A549 (cell line): ENCODE measurements at regions not wholly inside any gene's neighbourhood (a gene's known extent, or its start where the extent isn't known, plus 50 kb on each side); places are given as distances from the start of the nearest gene placed in this dataset.

Source experiments
- ATAC-seq, 2 experiments: fragments of 200-7000 bp in 1 of 2; fragments of >200 bp in 1 of 2; cut with Nextera tagmentation in 1 of 2; cut with Tn5 transposase in 1 of 2; 3 replicates each; pipeline versions ENCODE4 v1.8.0 to v1.9.1; 2018 to 2020; ENCODE audit warnings: mild to moderate bottlenecking in 1 of 2, moderate library complexity in 1 of 2
- CTCF ChIA-PET: fragments of 300-600 bp; sonication (Branson Sonifier 250); formaldehyde crosslinking; extraction: SDS; loops from one replicate; lab custom pipeline; 2021; ENCODE audit warnings: antibody characterized with exemption, inconsistent platforms; lab: Yijun Ruan, JAX
- POLR2A ChIA-PET: fragments of 350-600 bp; formaldehyde crosslinking; extraction: SDS; loops from one replicate; lab custom pipeline; 2021; ENCODE audit warnings: antibody characterized with exemption, inconsistent platforms; lab: Yijun Ruan, JAX
- DNase-seq, 2 experiments: peaks; one replicate each; pipeline versions ENCODE4 v3.0.0 to v3.0.0-alpha.2; 2011 to 2016; ENCODE audit warnings: low read depth in 1 of 2, low spot score in 1 of 2
- FAIRE-seq: peaks from 2 replicates; lab custom pipeline; 2011; peaks lifted over from hg19 to GRCh38; lab: Jason Lieb, UNC
- H3K27ac ChIP-seq, 2 experiments: fragments of >200 bp; sonication (Bioruptor Twin); formaldehyde crosslinking; 3 replicates each; pipeline ENCODE4 v1.5.1; 2016 to 2017
- H3K4me1 ChIP-seq: fragments of >200 bp; sonication (Bioruptor Twin); formaldehyde crosslinking; 3 replicates; pipeline ENCODE4 v1.6.1; 2016
- H3K4me2 ChIP-seq: fragments of >200 bp; sonication (Bioruptor Twin); formaldehyde crosslinking; 3 replicates; pipeline ENCODE4 v1.6.1; 2016
- H3K4me3 ChIP-seq: fragments of >200 bp; sonication (Bioruptor Twin); formaldehyde crosslinking; 3 replicates; pipeline ENCODE4 v1.5.1; 2016
- H3K9me3 ChIP-seq: fragments of >200 bp; sonication (Bioruptor Twin); formaldehyde crosslinking; 3 replicates; pipeline ENCODE4 v1.6.1; 2016
- ATOH8 ChIP-seq: fragments of 250-450 bp; sonication (Bioruptor Pico); IDR thresholded peaks from 2 replicates; pipeline ENCODE4 v1.5.0; 2020; ENCODE audit warnings: low read depth, mild to moderate bottlenecking, moderate library complexity
- BHLHE40 ChIP-seq: IDR thresholded peaks from 2 replicates; pipeline ENCODE4 v1.6.1; 2012; ENCODE audit warnings: low read depth, low read length, inconsistent platforms
- CBX2 ChIP-seq: fragments of 200-600 bp; sonication (generic); IDR thresholded peaks from 2 replicates; pipeline ENCODE4 v1.6.1; 2016; ENCODE audit warnings: low read depth, mild to moderate bottlenecking, borderline replicate concordance
- CBX8 ChIP-seq: fragments of 200-600 bp; sonication (generic); IDR thresholded peaks from 2 replicates; pipeline ENCODE4 v1.6.1; 2016
- CEBPB ChIP-seq, 2 experiments: fragments of >200 bp in 1 of 2; sonication (Bioruptor Twin) in 1 of 2; formaldehyde crosslinking in 1 of 2; IDR thresholded peaks; 2 replicates each; pipeline ENCODE4 v1.6.1; 2012 to 2016
- CHD4 ChIP-seq: fragments of 200-600 bp; sonication (generic); IDR thresholded peaks from 2 replicates; pipeline ENCODE4 v1.6.1; 2016; ENCODE audit warnings: antibody characterized with exemption, mild to moderate bottlenecking, borderline replicate concordance
- E2F6 ChIP-seq: IDR thresholded peaks from 2 replicates; pipeline ENCODE4 v1.6.1; 2012; ENCODE audit warnings: low read depth, borderline replicate concordance
- EP300 ChIP-seq, 2 experiments: fragments of >200 bp; sonication (Bioruptor Twin); formaldehyde crosslinking; IDR thresholded peaks; 2 replicates in 1 of 2; 3 replicates in 1 of 2; pipeline ENCODE4 v1.6.1; 2016 to 2017
- ESRRA ChIP-seq: fragments of 150-350 bp; IDR thresholded peaks from 2 replicates; pipeline ENCODE4 v1.6.1; 2014; ENCODE audit warnings: mild to moderate bottlenecking, low read length, borderline replicate concordance
- FOSB ChIP-seq: fragments of 250-450 bp; sonication (Bioruptor Pico); IDR thresholded peaks from 2 replicates; pipeline ENCODE4 v1.5.0; 2020; ENCODE audit warnings: mild to moderate bottlenecking, moderate library complexity
- FOSL2 ChIP-seq, 2 experiments: fragments of 450-650 bp in 1 of 2; fragments of >200 bp in 1 of 2; sonication (Bioruptor Twin) in 1 of 2; formaldehyde crosslinking; IDR thresholded peaks; 2 replicates each; pipeline versions ENCODE4 v1.5.0 to v1.6.1; 2016 to 2020; ENCODE audit warnings: mild to moderate bottlenecking in 1 of 2, moderate library complexity in 1 of 2
- FOXS1 ChIP-seq: fragments of 250-450 bp; sonication (Bioruptor Pico); IDR thresholded peaks from 2 replicates; pipeline ENCODE4 v1.5.0; 2020; ENCODE audit warnings: mild to moderate bottlenecking, moderate library complexity
- GATA3 ChIP-seq: IDR thresholded peaks from 2 replicates; pipeline ENCODE4 v1.6.1; 2012; ENCODE audit warnings: borderline replicate concordance
- HDAC2 ChIP-seq: fragments of 200-600 bp; sonication (generic); IDR thresholded peaks from 2 replicates; pipeline ENCODE4 v1.6.1; 2016
- HES2 ChIP-seq: fragments of >200 bp; sonication (Bioruptor Twin); formaldehyde crosslinking; IDR thresholded peaks from 2 replicates; pipeline ENCODE4 v1.6.1; 2016
- HEYL ChIP-seq: fragments of 250-450 bp; sonication (Bioruptor Pico); IDR thresholded peaks from 2 replicates; pipeline ENCODE4 v1.8.0; 2021; ENCODE audit warnings: mild to moderate bottlenecking, moderate library complexity
- HOXB13 ChIP-seq: fragments of 250-450 bp; sonication (Bioruptor Pico); IDR thresholded peaks from 2 replicates; pipeline ENCODE4 v1.5.0; 2020; ENCODE audit warnings: low read depth, mild to moderate bottlenecking, moderate library complexity
- JUN ChIP-seq, 2 experiments: fragments of >200 bp; sonication (Bioruptor Twin); formaldehyde crosslinking; IDR thresholded peaks; 2 replicates in 1 of 2; 3 replicates in 1 of 2; pipeline ENCODE4 v1.6.1; 2016 to 2017
- JUNB ChIP-seq: fragments of >200 bp; sonication (Bioruptor Twin); formaldehyde crosslinking; IDR thresholded peaks from 2 replicates; pipeline ENCODE4 v1.6.1; 2016
- KDM1A ChIP-seq: fragments of 200-600 bp; sonication (generic); IDR thresholded peaks from 2 replicates; pipeline ENCODE4 v1.6.1; 2016; ENCODE audit warnings: low read depth, mild to moderate bottlenecking
- KDM5A ChIP-seq: fragments of 200-600 bp; sonication (generic); IDR thresholded peaks from 2 replicates; pipeline ENCODE4 v1.6.1; 2016; ENCODE audit warnings: antibody characterized with exemption, mild to moderate bottlenecking
- MAFK ChIP-seq: fragments of 450-650 bp; IDR thresholded peaks from 2 replicates; pipeline ENCODE4 v1.6.1; 2014; ENCODE audit not compliant: partially characterized antibody
- MYC ChIP-seq: IDR thresholded peaks from 2 replicates; pipeline ENCODE4 v1.6.1; 2012; ENCODE audit warnings: mild to moderate bottlenecking, inconsistent platforms, low read length, improper control_type of control experiment, borderline replicate concordance
- NFE2L2 ChIP-seq: fragments of 150-350 bp; conservative IDR thresholded peaks from 2 replicates; pipeline ENCODE4 v1.6.1; 2014; ENCODE audit warnings: low read length
- NPAS2 ChIP-seq: fragments of 250-450 bp; sonication (Bioruptor Pico); IDR thresholded peaks from 2 replicates; pipeline ENCODE4 v1.8.0; 2022; ENCODE audit warnings: mild to moderate bottlenecking, moderate library complexity, borderline replicate concordance
- NR3C1 ChIP-seq: fragments of >200 bp; sonication (Bioruptor Twin); formaldehyde crosslinking; IDR thresholded peaks from 3 replicates; pipeline ENCODE4 v1.6.1; 2017
- PHF8 ChIP-seq: fragments of 200-600 bp; sonication (generic); IDR thresholded peaks from 2 replicates; pipeline ENCODE4 v1.6.1; 2016; ENCODE audit warnings: low read depth, mild to moderate bottlenecking, antibody characterized with exemption, moderate library complexity, borderline replicate concordance
- POLR2AphosphoS2 ChIP-seq: conservative IDR thresholded peaks from 2 replicates; pipeline ENCODE4 v1.6.1; 2012; ENCODE audit warnings: low read length, improper control_type of control experiment, inconsistent platforms
- RCOR1 ChIP-seq: fragments of 150-350 bp; IDR thresholded peaks from 2 replicates; pipeline ENCODE4 v1.6.1; 2014; ENCODE audit warnings: antibody characterized with exemption, low read length, low read depth
- RFX5 ChIP-seq: fragments of 450-650 bp; IDR thresholded peaks from 2 replicates; pipeline ENCODE4 v1.7.1; 2014; ENCODE audit warnings: antibody characterized with exemption, mild to moderate bottlenecking, moderate library complexity
- RNF2 ChIP-seq: fragments of 200-600 bp; sonication (generic); IDR thresholded peaks from 2 replicates; pipeline ENCODE4 v1.6.1; 2016; ENCODE audit warnings: low read depth, mild to moderate bottlenecking, antibody characterized with exemption, moderate library complexity, borderline replicate concordance
- TFCP2L1 ChIP-seq: fragments of 250-450 bp; sonication (Bioruptor Pico); IDR thresholded peaks from 2 replicates; pipeline ENCODE4 v1.5.0; 2021; ENCODE audit warnings: mild to moderate bottlenecking
- TP53 ChIP-seq: fragments of 250-450 bp; sonication (Bioruptor Pico); IDR thresholded peaks from 2 replicates; pipeline ENCODE4 v1.5.0; 2021; ENCODE audit warnings: mild to moderate bottlenecking, moderate library complexity
- ZFP36 ChIP-seq: fragments of 450-650 bp; IDR thresholded peaks from 2 replicates; pipeline ENCODE4 v1.6.1; 2014; ENCODE audit warnings: borderline replicate concordance; ENCODE audit not compliant: partially characterized antibody
- ZSCAN20 ChIP-seq: fragments of 250-450 bp; sonication (Bioruptor Pico); IDR thresholded peaks from 2 replicates; pipeline ENCODE4 v1.8.0; 2022; ENCODE audit warnings: mild to moderate bottlenecking, moderate library complexity
- WGBS: methylation state at CpG from one replicate; pipeline ENCODE4 v1.1.6; 2017; ENCODE audit errors: missing lambda C conversion rate; 5-methylcytosine and 5-hydroxymethylcytosine counted together

GRCh38 chr13:109436055-109436622 lies 350.2 kb downstream of the IRS2 start:
- H3K4me1 ChIP-seq, result no peaks in the 10 kb centered on the region
- DNase-seq (no peak), ATAC-seq (no peak)
- CTCF ChIA-PET, result no interaction called here
- H3K4me2 ChIP-seq, result no peak overlapping the region
- no peak overlapping the region for H3K27ac ChIP-seq
- POLR2A ChIA-PET, result no interaction called here
- TF ChIP-seq PHF8 (no peak), KDM5A (no peak), E2F6 (no peak), ESRRA (no peak), NR3C1 (no peak), CBX8 (no peak), TP53 (CRISPR knock-in tag) (no peak), HEYL (CRISPR knock-in tag) (no peak), BHLHE40 (no peak), MAFK (no peak), EP300 (IDR thresholded peaks at IDR 0.05) (no peak), NPAS2 (CRISPR knock-in tag) (no peak), TFCP2L1 (no peak), GATA3 (no peak), HES2 (no peak), POLR2AphosphoS2 (no peak), HDAC2 (no peak), FOXS1 (CRISPR knock-in tag) (no peak), FOSB (CRISPR knock-in tag) (no peak), RFX5 (no peak)
- TF ChIP-seq, all 56 proteins: peak for 0
- no peak for FAIRE-seq
- 70% methylated on average over 7 of the region's 7 CpGs for WGBS
- Histone ChIP-seq H3K9me3 (peaks cover 8% of the 10 kb centered on the region; the same call in 2 of the 3 replicates), H3K4me3 (no peak overlapping the region)

- no peak overlapping the region for H3K4me2 ChIP-seq
- 44% methylated on average over 2 of the region's 2 CpGs for WGBS
- DNase-seq (no peak), FAIRE-seq (no peak), ATAC-seq (no peak)
- H3K27ac ChIP-seq, result no peak overlapping the region
- H3K4me3 ChIP-seq, result no peak overlapping the region
- POLR2A ChIA-PET, result no interaction called here
- TF ChIP-seq NPAS2 (CRISPR knock-in tag) (no peak), CBX8 (no peak), ZFP36 (no peak), TP53 (CRISPR knock-in tag) (no peak), ZSCAN20 (no peak), NFE2L2 (no peak), FOSL2 (IDR thresholded peaks at IDR 0.05) (no peak), FOSL2 (CRISPR knock-in tag; IDR thresholded peaks at IDR 0.05) (no peak)
- no peaks in the 10 kb centered on the region for H3K4me1 ChIP-seq
- H3K9me3 ChIP-seq, result peaks cover 8% of the 10 kb centered on the region; the same call in 2 of the 3 replicates
- CTCF ChIA-PET, result no interaction called here
These were observed 355.2 kb downstream of the IRS2 start for GRCh38 chr13:109431217-109431616.

GRCh38 chr13:109428146-109428545 lies 358.2 kb downstream of the IRS2 start:
- Histone ChIP-seq H3K4me2 (no peak overlapping the region), H3K9me3 (peaks cover 8% of the 10 kb centered on the region; the same call in 2 of the 3 replicates), H3K4me1 (no peaks in the 10 kb centered on the region), H3K27ac (no peak overlapping the region), H3K4me3 (no peak overlapping the region)
- FAIRE-seq (no peak), DNase-seq (no peak), ATAC-seq (no peak)
- CTCF ChIA-PET, result no interaction called here
- TF ChIP-seq MAFK (no peak), HOXB13 (CRISPR knock-in tag) (no peak), JUNB (no peak), KDM1A (no peak), JUN (IDR thresholded peaks at IDR 0.05) (no peak), CHD4 (no peak), KDM5A (no peak), CBX2 (no peak), MYC (no peak), FOSB (CRISPR knock-in tag) (no peak), NPAS2 (CRISPR knock-in tag) (no peak), RNF2 (no peak), ATOH8 (CRISPR knock-in tag) (no peak), E2F6 (no peak), HEYL (CRISPR knock-in tag) (no peak), EP300 (IDR thresholded peaks at IDR 0.05) (no peak), BHLHE40 (no peak), RCOR1 (no peak), CEBPB (IDR thresholded peaks at IDR 0.05) (no peak)
- POLR2A ChIA-PET, result no interaction called here
- 86% methylated on average over 3 of the region's 3 CpGs for WGBS
